HEK293 (cell line): ENCODE measurements at regions not wholly inside any gene's neighbourhood (a gene's known extent, or its start where the extent isn't known, plus 50 kb on each side); places are given as distances from the start of the nearest gene placed in this dataset.

Experiments
- CTCF ChIA-PET: fragments of 350-600 bp; formaldehyde crosslinking; extraction: SDS; loops from one replicate; lab custom pipeline; 2021; ENCODE audit warnings: antibody characterized with exemption; lab: Yijun Ruan, JAX
- POLR2A ChIA-PET: fragments of 300-600 bp; formaldehyde crosslinking; extraction: SDS; loops from one replicate; lab custom pipeline; 2020; ENCODE audit warnings: antibody characterized with exemption, inconsistent platforms; lab: Yijun Ruan, JAX
- H3K27ac ChIP-seq: fragments of 200-500 bp; sonication (Bioruptor generic); 2 replicates; pipeline ENCODE4 v1.5.1; 2014; ENCODE audit warnings: low read depth, low read length, control low read depth, inconsistent platforms; ENCODE audit errors: extremely low read depth
- H3K36me3 ChIP-seq, 2 experiments: fragments of 200-500 bp in 1 of 2; sonication (Bioruptor generic) in 1 of 2; 1 replicate in 1 of 2; 2 replicates in 1 of 2; pipeline ENCODE4 v1.5.1; 2014 to 2017; ENCODE audit warnings: inconsistent platforms in 2 of 2, low read length in 2 of 2; ENCODE audit not compliant: control insufficient read depth in 2 of 2, insufficient read depth in 1 of 2
- H3K4me1 ChIP-seq: fragments of 200-500 bp; sonication (Bioruptor generic); 2 replicates; pipeline ENCODE4 v1.5.1; 2014; ENCODE audit warnings: mild to moderate bottlenecking, low read length, inconsistent platforms; ENCODE audit not compliant: control insufficient read depth, insufficient read depth
- H3K4me3 ChIP-seq: 2 replicates; pipeline ENCODE4 v1.5.1; 2011; ENCODE audit warnings: low read depth, mild to moderate bottlenecking, control low read depth, low read length, moderate library complexity
- H3K9me3 ChIP-seq: fragments of 200-500 bp; sonication (Bioruptor generic); 2 replicates; pipeline ENCODE4 v1.5.1; 2014; ENCODE audit warnings: low read depth, low read length, inconsistent platforms; ENCODE audit not compliant: control insufficient read depth, insufficient read depth
- FEZF1 ChIP-seq: fragments of 450-650 bp; formaldehyde crosslinking; IDR thresholded peaks from 2 replicates; pipeline ENCODE4 v1.5.1; 2016; ENCODE audit warnings: missing biosample characterization, missing genetic modification characterization
- GLIS1 ChIP-seq: fragments of 450-650 bp; formaldehyde crosslinking; IDR thresholded peaks from 2 replicates; pipeline ENCODE4 v1.5.1; 2016; ENCODE audit warnings: missing biosample characterization, missing genetic modification characterization
- HOXA7 ChIP-seq: sonication (generic); formaldehyde crosslinking; IDR thresholded peaks from 2 replicates; pipeline ENCODE4 v1.8.1; 2022; ENCODE audit warnings: missing genetic modification reagents, borderline replicate concordance
- KLF1 ChIP-seq: fragments of 450-650 bp; formaldehyde crosslinking; IDR thresholded peaks from 2 replicates; pipeline ENCODE4 v1.5.1; 2016; ENCODE audit warnings: missing biosample characterization, missing genetic modification characterization
- MYNN ChIP-seq: fragments of 450-650 bp; formaldehyde crosslinking; IDR thresholded peaks from 2 replicates; pipeline ENCODE4 v1.5.1; 2016; ENCODE audit warnings: missing biosample characterization, missing genetic modification characterization, borderline replicate concordance
- OSR2 ChIP-seq: fragments of 450-650 bp; formaldehyde crosslinking; IDR thresholded peaks from 2 replicates; pipeline ENCODE4 v1.5.1; 2016; ENCODE audit warnings: missing biosample characterization, missing genetic modification characterization
- PRDM1 ChIP-seq: fragments of 450-650 bp; formaldehyde crosslinking; IDR thresholded peaks from 2 replicates; pipeline ENCODE4; 2016; ENCODE audit warnings: missing biosample characterization, missing genetic modification characterization
- REPIN1 ChIP-seq: fragments of 450-650 bp; formaldehyde crosslinking; IDR thresholded peaks from 2 replicates; pipeline ENCODE4 v1.5.1; 2017; ENCODE audit warnings: missing biosample characterization, missing genetic modification characterization, low read depth
- SP3 ChIP-seq: fragments of 450-650 bp; formaldehyde crosslinking; IDR thresholded peaks from 2 replicates; pipeline ENCODE4 v1.5.1; 2016; ENCODE audit warnings: missing biosample characterization, missing genetic modification characterization
- ZBTB1 ChIP-seq: fragments of 450-650 bp; formaldehyde crosslinking; IDR thresholded peaks from 2 replicates; pipeline ENCODE4 v1.5.1; 2016; ENCODE audit warnings: missing biosample characterization, missing genetic modification characterization
- ZBTB6 ChIP-seq: fragments of 450-650 bp; formaldehyde crosslinking; IDR thresholded peaks from 2 replicates; pipeline ENCODE4 v1.5.1; 2017; ENCODE audit warnings: missing biosample characterization, missing genetic modification characterization
- ZEB2 ChIP-seq: fragments of 450-650 bp; formaldehyde crosslinking; IDR thresholded peaks from 2 replicates; pipeline ENCODE4 v1.5.1; 2016; ENCODE audit warnings: missing biosample characterization, missing genetic modification characterization
- ZNF140 ChIP-seq: fragments of 450-650 bp; formaldehyde crosslinking; IDR thresholded peaks from 2 replicates; pipeline ENCODE4 v1.5.1; 2016; ENCODE audit warnings: missing biosample characterization, missing genetic modification characterization
- ZNF148 ChIP-seq: fragments of 450-650 bp; formaldehyde crosslinking; IDR thresholded peaks from 2 replicates; pipeline ENCODE4 v1.5.0; 2017; ENCODE audit warnings: missing biosample characterization, missing genetic modification characterization, borderline replicate concordance
- ZNF280D ChIP-seq: fragments of 450-650 bp; formaldehyde crosslinking; IDR thresholded peaks from 2 replicates; pipeline ENCODE4 v1.5.1; 2016; ENCODE audit warnings: missing biosample characterization, missing genetic modification characterization
- ZNF292 ChIP-seq: fragments of 450-650 bp; formaldehyde crosslinking; IDR thresholded peaks from 2 replicates; pipeline ENCODE4 v1.5.1; 2016; ENCODE audit warnings: low read depth, missing biosample characterization, missing genetic modification characterization, borderline replicate concordance
- ZNF341 ChIP-seq: fragments of 450-650 bp; formaldehyde crosslinking; IDR thresholded peaks from 2 replicates; pipeline ENCODE4; 2016; ENCODE audit warnings: low read depth, missing biosample characterization, missing genetic modification characterization
- ZNF354C ChIP-seq: fragments of 450-650 bp; formaldehyde crosslinking; IDR thresholded peaks from 2 replicates; pipeline ENCODE4 v1.5.1; 2016; ENCODE audit warnings: missing biosample characterization, missing genetic modification characterization, low read depth, borderline replicate concordance
- ZNF473 ChIP-seq: fragments of 450-650 bp; formaldehyde crosslinking; IDR thresholded peaks from 2 replicates; pipeline ENCODE4 v1.5.1; 2017; ENCODE audit warnings: missing biosample characterization, missing genetic modification characterization
- ZNF488 ChIP-seq: fragments of 450-650 bp; formaldehyde crosslinking; IDR thresholded peaks from 2 replicates; pipeline ENCODE4 v1.5.1; 2016; ENCODE audit warnings: missing biosample characterization, missing genetic modification characterization
- ZNF626 ChIP-seq: fragments of 450-650 bp; sonication (Bioruptor Pico); formaldehyde crosslinking; IDR thresholded peaks from 2 replicates; pipeline ENCODE4 v1.5.1; 2018; ENCODE audit warnings: missing biosample characterization, missing genetic modification characterization, inconsistent platforms
- ZNF704 ChIP-seq: fragments of 450-650 bp; formaldehyde crosslinking; IDR thresholded peaks from 2 replicates; pipeline ENCODE4 v1.5.1; 2016; ENCODE audit warnings: missing biosample characterization, missing genetic modification characterization
- ZNF707 ChIP-seq: fragments of 450-650 bp; formaldehyde crosslinking; IDR thresholded peaks from 2 replicates; pipeline ENCODE4 v1.5.1; 2016; ENCODE audit warnings: missing biosample characterization, missing genetic modification characterization
- ZNF776 ChIP-seq: fragments of 450-650 bp; formaldehyde crosslinking; IDR thresholded peaks from 2 replicates; pipeline ENCODE4 v1.5.0; 2017; ENCODE audit warnings: missing biosample characterization, missing genetic modification characterization, borderline replicate concordance
- ZNF792 ChIP-seq: fragments of 450-650 bp; formaldehyde crosslinking; IDR thresholded peaks from 2 replicates; pipeline ENCODE4 v1.5.1; 2016; ENCODE audit warnings: missing biosample characterization, missing genetic modification characterization
- ZNF837 ChIP-seq: fragments of 450-650 bp; formaldehyde crosslinking; IDR thresholded peaks from 2 replicates; pipeline ENCODE4 v1.5.1; 2016; ENCODE audit warnings: missing biosample characterization, missing genetic modification characterization

- no peaks in the 10 kb centered on the region for H3K36me3 ChIP-seq
- H3K4me1 ChIP-seq, result no peaks in the 10 kb centered on the region
- no peak overlapping the region for H3K4me3 ChIP-seq
- TF ChIP-seq MYNN (tag by site-specific recombination) (no peak), ZBTB6 (no peak), ZNF704 (tag by site-specific recombination) (no peak), ZNF473 (no peak), GLIS1 (tag by site-specific recombination) (no peak), REPIN1 (tag by site-specific recombination) (no peak), ZNF341 (tag by site-specific recombination) (no peak), HOXA7 (CRISPR knock-in tag) (no peak)
- no peaks in the 10 kb centered on the region for H3K9me3 ChIP-seq
- ChIA-PET CTCF (interaction anchor here (0.6 kb wide), 1 partner anchor 100 kb away, joined by 4 read pairs; no protein-coding TSS in a partner anchor), POLR2A (no interaction called here)
- H3K27ac ChIP-seq, result no peak overlapping the region
Observed at GRCh38 chr10:55215699-55216098, 414.7 kb upstream of the PCDH15 start.

- ChIA-PET POLR2A (no interaction called here), CTCF (no interaction called here)
- Histone ChIP-seq H3K36me3 (no peaks in the 10 kb centered on the region), H3K27ac (no peak overlapping the region), H3K4me1 (no peaks in the 10 kb centered on the region), H3K4me3 (no peak overlapping the region), H3K9me3 (no peaks in the 10 kb centered on the region)
- TF ChIP-seq ZNF488, result no peak
- TF ChIP-seq ZNF354C, result no peak
- TF ChIP-seq ZNF792 (tag by site-specific recombination), result no peak
- no peak for TF ChIP-seq ZEB2 (tag by site-specific recombination)
- TF ChIP-seq KLF1 (tag by site-specific recombination), result no peak
- no peak for TF ChIP-seq ZNF776
Observed at GRCh38 chr10:55214608-55215007, 413.6 kb upstream of the PCDH15 start.

- CTCF ChIA-PET, result no interaction called here
Observed at GRCh38 chr10:55212051-55212450, 411.0 kb upstream of the PCDH15 start.

GRCh38 chr10:55203874-55204273, 402.8 kb upstream of the PCDH15 start:
- Histone ChIP-seq H3K27ac (no peak overlapping the region), H3K36me3 (no peaks in the 10 kb centered on the region), H3K9me3 (no peaks in the 10 kb centered on the region), H3K4me1 (no peaks in the 10 kb centered on the region), H3K4me3 (no peak overlapping the region)
- ChIA-PET CTCF (no interaction called here), POLR2A (no interaction called here)
- TF ChIP-seq ZNF707 (tag by site-specific recombination) (no peak), ZNF140 (tag by site-specific recombination) (no peak), ZNF280D (tag by site-specific recombination) (no peak), ZNF148 (tag by site-specific recombination) (no peak), FEZF1 (tag by site-specific recombination) (no peak), ZNF837 (no peak), SP3 (tag by site-specific recombination) (no peak)

More at GRCh38 chr10:55212051-55212450, 411.0 kb upstream of the PCDH15 start:
- H3K36me3 ChIP-seq, result no peaks in the 10 kb centered on the region
- H3K27ac ChIP-seq, result no peak overlapping the region
- H3K4me1 ChIP-seq, result no peaks in the 10 kb centered on the region
- POLR2A ChIA-PET, result no interaction called here
- H3K4me3 ChIP-seq, result no peak overlapping the region
- H3K9me3 ChIP-seq, result no peaks in the 10 kb centered on the region
- TF ChIP-seq ZNF626 (no peak), ZBTB1 (tag by site-specific recombination) (no peak), PRDM1 (tag by site-specific recombination) (no peak), ZNF292 (no peak), OSR2 (tag by site-specific recombination) (no peak)
